T-helper 2 cell treated with Interferon-gamma antibody and Interleukin-4, amounts not matched to agents 5 μg/mL and 100 μg/mL, for 36 hours (primary cell): ENCODE measurements at regions not wholly inside any gene's neighbourhood (a gene's known extent, or its start where the extent isn't known, plus 50 kb on each side); places are given as distances from the start of the nearest gene placed in this dataset.

Experiments
- DNase-seq: peaks from one replicate; pipeline ENCODE4 v3.0.0; 2021; ENCODE audit warnings: low spot score
- H3K27ac Mint-ChIP-seq: one replicate; pipeline ENCODE4 v1.8.0; 2021; ENCODE audit warnings: mild to moderate bottlenecking, mixed read lengths
- H3K27me3 Mint-ChIP-seq: one replicate; pipeline ENCODE4 v1.8.0; 2021; ENCODE audit warnings: low read depth, mixed read lengths
- H3K36me3 Mint-ChIP-seq: one replicate; pipeline ENCODE4 v1.8.0; 2021; ENCODE audit warnings: low read depth, mixed read lengths
- H3K4me1 Mint-ChIP-seq: one replicate; pipeline ENCODE4 v1.8.0; 2021; ENCODE audit warnings: low read depth, mixed read lengths
- H3K4me3 Mint-ChIP-seq: one replicate; pipeline ENCODE4 v1.8.0; 2022; ENCODE audit warnings: mild to moderate bottlenecking, moderate library complexity, mixed read lengths
- H3K9me3 Mint-ChIP-seq: one replicate; pipeline ENCODE4 v1.8.0; 2021; ENCODE audit warnings: mixed read lengths

GRCh38 chr12:115426732-115427131, 742.8 kb upstream of the TBX3 start:
- no peak overlapping the region for H3K4me3 Mint-ChIP-seq
- no peaks in the 10 kb centered on the region for H3K9me3 Mint-ChIP-seq
- H3K36me3 Mint-ChIP-seq: no peaks in the 10 kb centered on the region
- H3K27me3 Mint-ChIP-seq: no peaks in the 10 kb centered on the region
- H3K4me1 Mint-ChIP-seq: no peaks in the 10 kb centered on the region
- no peak for DNase-seq
- no peak overlapping the region for H3K27ac Mint-ChIP-seq

GRCh38 chr12:115424003-115424402, 740.0 kb upstream of the TBX3 start:
- Mint-ChIP-seq H3K9me3 (no peaks in the 10 kb centered on the region), H3K4me3 (no peak overlapping the region), H3K4me1 (no peaks in the 10 kb centered on the region), H3K27ac (no peak overlapping the region), H3K27me3 (no peaks in the 10 kb centered on the region), H3K36me3 (no peaks in the 10 kb centered on the region)
- DNase-seq: no peak

- Mint-ChIP-seq H3K4me1 (no peaks in the 10 kb centered on the region), H3K36me3 (no peaks in the 10 kb centered on the region), H3K27ac (no peak overlapping the region), H3K27me3 (no peaks in the 10 kb centered on the region), H3K4me3 (no peak overlapping the region), H3K9me3 (no peaks in the 10 kb centered on the region)
- no peak for DNase-seq
Observed at GRCh38 chr12:115423546-115423987, 739.6 kb upstream of the TBX3 start.

DNA sequence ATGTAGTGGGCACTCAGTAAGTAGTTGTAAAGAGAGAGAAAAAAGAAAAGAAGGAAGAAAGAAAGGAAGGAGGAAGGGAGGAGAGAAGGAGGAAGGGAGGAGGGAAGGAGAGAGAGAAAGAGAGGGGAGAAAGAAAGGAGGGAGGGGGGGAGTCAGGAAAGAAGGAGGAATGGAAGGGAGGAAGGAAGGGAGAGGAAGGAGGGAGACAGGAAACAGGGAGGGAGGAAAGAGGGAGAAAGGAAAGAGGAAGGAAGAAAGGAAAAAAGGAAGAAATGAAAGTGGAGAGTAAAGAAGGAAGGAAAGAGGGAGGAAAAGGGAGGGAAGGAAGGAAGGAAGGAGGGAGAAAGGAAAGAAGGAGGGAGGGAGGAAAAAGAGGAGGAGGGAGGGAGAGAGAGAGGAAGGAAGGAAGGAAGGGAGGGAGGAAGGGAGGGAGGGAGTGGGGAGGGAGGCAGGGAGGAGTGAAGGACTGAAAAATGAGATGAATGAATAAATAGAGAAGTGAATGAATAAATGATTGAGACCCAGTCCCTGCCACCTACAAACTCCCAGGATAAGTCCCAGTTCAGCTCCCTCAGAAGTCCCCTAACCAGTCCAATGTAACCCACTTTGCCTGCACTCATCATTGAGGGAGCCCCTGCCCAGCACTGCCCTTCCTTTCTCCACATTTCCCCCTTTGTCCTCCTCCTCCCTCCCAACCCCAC, 739.0 kb upstream of the TBX3 start:
- Mint-ChIP-seq H3K36me3 (no peaks in the 10 kb centered on the region), H3K4me1 (no peaks in the 10 kb centered on the region), H3K27ac (no peak overlapping the region), H3K4me3 (no peak overlapping the region), H3K9me3 (no peaks in the 10 kb centered on the region), H3K27me3 (no peaks in the 10 kb centered on the region)
- DNase-seq: no peak

DNA sequence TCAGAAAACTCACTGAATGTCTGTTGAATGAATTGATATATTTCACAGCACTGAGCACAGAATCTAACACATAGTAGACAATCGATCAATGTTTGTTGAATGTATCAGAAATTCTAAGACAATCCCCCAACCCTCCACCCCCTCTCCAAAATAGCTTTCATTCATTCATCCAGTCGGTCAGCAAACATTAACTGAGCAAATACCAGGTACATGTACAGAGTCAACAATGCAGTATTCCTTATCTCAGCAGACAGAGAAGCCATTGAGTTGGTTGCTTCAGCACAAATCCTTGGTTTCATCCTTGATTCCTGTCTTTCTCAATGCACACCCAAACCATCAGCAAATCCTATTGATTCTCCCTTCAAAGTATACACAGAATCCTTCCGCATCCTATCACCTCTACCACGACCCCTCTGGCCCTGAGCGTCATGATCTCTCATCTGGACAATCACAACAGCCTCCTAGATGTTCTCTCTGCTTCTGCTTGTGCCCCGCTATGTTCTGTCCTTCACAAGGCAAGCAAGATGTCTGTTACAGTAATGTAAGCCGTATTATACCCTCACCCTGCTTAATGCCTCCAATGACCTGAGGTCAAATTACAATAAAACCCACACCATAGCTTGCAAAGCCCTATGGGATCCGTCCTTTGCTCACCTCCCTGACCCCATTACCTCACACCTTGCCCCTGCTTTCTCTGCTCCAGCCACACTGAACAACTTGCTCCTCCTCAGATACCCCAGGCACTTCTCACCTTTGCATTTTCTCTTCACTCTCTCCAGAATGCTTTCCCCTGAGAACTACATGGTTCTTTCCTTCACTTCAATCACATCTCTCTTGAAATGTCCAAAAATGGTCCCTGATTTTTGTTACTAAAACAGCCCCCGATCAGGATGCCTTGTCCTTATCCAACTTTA, 738.1 kb upstream of the TBX3 start:
- Mint-ChIP-seq H3K27ac (no peak overlapping the region), H3K36me3 (no peaks in the 10 kb centered on the region), H3K4me3 (no peak overlapping the region), H3K9me3 (no peaks in the 10 kb centered on the region), H3K27me3 (no peaks in the 10 kb centered on the region), H3K4me1 (no peaks in the 10 kb centered on the region)
- no peak for DNase-seq

- no peaks in the 10 kb centered on the region for H3K4me1 Mint-ChIP-seq
- H3K36me3 Mint-ChIP-seq: no peaks in the 10 kb centered on the region
- no peaks in the 10 kb centered on the region for H3K27me3 Mint-ChIP-seq
- no peak overlapping the region for H3K4me3 Mint-ChIP-seq
- H3K27ac Mint-ChIP-seq: no peak overlapping the region
- no peaks in the 10 kb centered on the region for H3K9me3 Mint-ChIP-seq
- no peak for DNase-seq
Observed at GRCh38 chr12:115421350-115421749, 737.4 kb upstream of the TBX3 start.

GRCh38 chr12:115419145-115419646, 735.2 kb upstream of the TBX3 start:
- Mint-ChIP-seq H3K4me1 (no peaks in the 10 kb centered on the region), H3K27ac (no peak overlapping the region), H3K27me3 (no peaks in the 10 kb centered on the region), H3K36me3 (no peaks in the 10 kb centered on the region), H3K4me3 (no peak overlapping the region), H3K9me3 (no peaks in the 10 kb centered on the region)
- DNase-seq: no peak

DNA sequence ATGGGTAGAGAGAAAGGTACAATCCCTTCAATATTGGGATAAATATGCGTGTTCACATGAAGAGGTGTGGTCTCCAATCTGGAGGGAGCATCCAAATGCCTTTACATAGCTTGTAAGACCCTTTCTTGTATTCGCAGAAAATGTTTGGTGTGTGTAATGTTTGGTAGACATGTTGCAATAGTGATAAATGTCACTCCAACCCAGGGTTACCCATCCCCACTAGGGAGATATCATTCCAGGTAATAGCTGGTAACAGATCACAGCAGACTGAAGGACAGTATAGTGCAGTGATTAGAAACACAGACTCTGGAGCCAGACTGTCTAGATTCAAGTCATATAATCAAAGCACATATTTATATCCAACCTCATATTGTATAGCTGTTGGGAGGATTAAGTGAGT, 733.6 kb upstream of the TBX3 start:
- DNase-seq: no peak
- H3K4me3 Mint-ChIP-seq: no peak overlapping the region

GRCh38 chr12:115416869-115417268, 732.9 kb upstream of the TBX3 start:
- Mint-ChIP-seq H3K4me1 (no peaks in the 10 kb centered on the region), H3K9me3 (no peaks in the 10 kb centered on the region), H3K4me3 (no peak overlapping the region), H3K27ac (no peak overlapping the region), H3K27me3 (no peaks in the 10 kb centered on the region), H3K36me3 (no peaks in the 10 kb centered on the region)
- DNase-seq: no peak

More for the DNA sequence above, 733.6 kb upstream of the TBX3 start:
- no peaks in the 10 kb centered on the region for H3K9me3 Mint-ChIP-seq
- H3K27me3 Mint-ChIP-seq: no peaks in the 10 kb centered on the region
- no peaks in the 10 kb centered on the region for H3K36me3 Mint-ChIP-seq
- no peak overlapping the region for H3K27ac Mint-ChIP-seq
- no peaks in the 10 kb centered on the region for H3K4me1 Mint-ChIP-seq

DNA sequence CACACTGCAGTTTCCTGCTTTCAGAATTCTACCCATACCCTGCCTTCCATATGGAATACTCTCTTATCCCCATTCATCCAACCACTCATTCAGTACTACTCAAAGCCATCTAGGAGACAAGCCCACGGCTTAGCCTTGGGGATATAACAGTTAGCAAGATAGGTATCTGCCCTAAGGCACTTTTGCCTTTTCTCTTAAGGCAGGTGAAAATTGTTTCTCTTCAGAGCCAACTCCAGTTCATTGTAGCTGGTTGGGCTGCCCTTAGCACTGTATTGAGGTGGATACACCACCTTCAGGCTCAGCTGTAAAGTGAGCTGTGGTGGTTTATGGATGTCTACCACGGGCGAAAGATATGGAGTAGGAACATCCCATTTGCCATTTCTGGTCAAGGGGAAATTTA, 729.7 kb upstream of the TBX3 start:
- Mint-ChIP-seq H3K4me1 (no peaks in the 10 kb centered on the region), H3K27me3 (no peaks in the 10 kb centered on the region), H3K27ac (no peak overlapping the region), H3K36me3 (no peaks in the 10 kb centered on the region), H3K4me3 (no peak overlapping the region), H3K9me3 (no peaks in the 10 kb centered on the region)
- DNase-seq: no peak

DNA sequence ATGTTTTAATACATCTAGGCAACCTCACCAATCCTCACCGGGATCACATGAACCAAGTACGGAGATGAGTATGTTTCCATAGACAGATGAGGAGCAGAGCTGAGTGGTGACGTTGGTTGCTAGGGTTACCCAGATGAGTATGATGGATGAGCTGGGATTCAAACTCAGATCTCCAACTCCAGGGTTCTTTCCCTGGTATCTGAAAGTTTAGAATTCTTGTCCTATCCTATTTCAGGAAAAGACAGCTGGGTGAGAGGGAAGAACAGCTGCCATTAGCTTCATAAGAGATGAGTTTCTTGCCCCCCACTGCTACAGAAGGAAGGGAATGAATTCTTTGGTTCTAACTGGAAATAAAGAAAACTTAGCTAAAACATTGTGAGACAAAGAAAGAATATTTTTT, 728.9 kb upstream of the TBX3 start:
- Mint-ChIP-seq H3K36me3 (no peaks in the 10 kb centered on the region), H3K4me3 (no peak overlapping the region), H3K27me3 (no peaks in the 10 kb centered on the region), H3K27ac (no peak overlapping the region), H3K9me3 (no peaks in the 10 kb centered on the region), H3K4me1 (no peaks in the 10 kb centered on the region)
- DNase-seq: no peak

GRCh38 chr12:115411121-115411520, 727.1 kb upstream of the TBX3 start:
- no peak for DNase-seq
- H3K4me1 Mint-ChIP-seq: no peaks in the 10 kb centered on the region
- H3K4me3 Mint-ChIP-seq: no peak overlapping the region
- no peaks in the 10 kb centered on the region for H3K9me3 Mint-ChIP-seq
- no peaks in the 10 kb centered on the region for H3K36me3 Mint-ChIP-seq
- no peaks in the 10 kb centered on the region for H3K27me3 Mint-ChIP-seq
- H3K27ac Mint-ChIP-seq: no peak overlapping the region

- Mint-ChIP-seq H3K4me3 (no peak overlapping the region), H3K27me3 (no peaks in the 10 kb centered on the region), H3K36me3 (no peaks in the 10 kb centered on the region), H3K27ac (no peak overlapping the region), H3K4me1 (no peaks in the 10 kb centered on the region), H3K9me3 (no peaks in the 10 kb centered on the region)
- DNase-seq: no peak
Observed at GRCh38 chr12:115408642-115409041, 724.7 kb upstream of the TBX3 start.

GRCh38 chr12:115407723-115408122, 723.7 kb upstream of the TBX3 start:
- no peaks in the 10 kb centered on the region for H3K27me3 Mint-ChIP-seq
- H3K4me1 Mint-ChIP-seq: no peaks in the 10 kb centered on the region
- no peaks in the 10 kb centered on the region for H3K9me3 Mint-ChIP-seq
- H3K27ac Mint-ChIP-seq: no peak overlapping the region
- no peaks in the 10 kb centered on the region for H3K36me3 Mint-ChIP-seq
- no peak for DNase-seq
- no peak overlapping the region for H3K4me3 Mint-ChIP-seq
